RPMI8226 (cell line): ENCODE measurements at regions not wholly inside any gene's neighbourhood (a gene's known extent, or its start where the extent isn't known, plus 50 kb on each side); places are given as distances from the start of the nearest gene placed in this dataset.

Experiments used
- DNase-seq: peaks from one replicate; pipeline ENCODE4 v3.0.0-alpha.2; 2015

DNA sequence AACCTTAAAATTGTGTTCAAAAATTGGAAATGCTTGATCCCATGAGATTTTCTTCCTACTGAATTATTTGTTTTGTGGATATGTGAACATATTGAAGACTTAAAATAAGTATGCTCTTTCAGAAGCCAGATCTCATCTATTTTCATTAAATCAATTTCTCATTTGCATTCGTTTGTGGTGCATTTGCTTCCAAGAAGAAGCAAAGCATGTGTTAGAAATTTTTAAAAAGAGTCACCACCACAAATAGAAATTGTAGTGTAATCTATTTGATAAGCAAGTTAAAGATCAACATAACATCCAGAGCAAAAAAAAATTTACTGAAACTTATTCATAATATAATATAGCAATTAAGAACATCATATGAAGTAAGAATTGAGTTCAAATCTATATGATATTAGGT, 300.9 kb upstream of the SYT4 start:
- no peak for DNase-seq

DNA sequence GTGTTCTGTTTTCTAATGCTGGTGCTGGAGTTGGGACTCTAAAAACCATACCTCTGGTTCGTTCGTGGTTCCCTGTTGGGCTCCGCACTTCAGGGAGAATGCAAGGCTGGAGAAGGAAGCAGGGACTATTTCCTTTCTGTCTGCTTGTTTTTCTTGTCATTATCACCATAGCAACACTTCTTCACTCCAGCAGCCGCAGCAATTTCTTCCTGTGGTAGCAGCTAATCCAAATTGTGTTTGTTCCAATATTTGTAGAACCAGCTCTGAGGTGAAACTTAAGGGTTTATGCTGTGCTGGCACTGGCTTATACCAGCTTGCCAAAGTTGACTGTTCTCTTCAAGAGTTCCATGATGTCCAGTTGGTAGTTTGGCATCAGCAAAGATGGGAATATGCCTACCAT, 301.4 kb upstream of the SYT4 start:
- DNase-seq: no peak

DNA sequence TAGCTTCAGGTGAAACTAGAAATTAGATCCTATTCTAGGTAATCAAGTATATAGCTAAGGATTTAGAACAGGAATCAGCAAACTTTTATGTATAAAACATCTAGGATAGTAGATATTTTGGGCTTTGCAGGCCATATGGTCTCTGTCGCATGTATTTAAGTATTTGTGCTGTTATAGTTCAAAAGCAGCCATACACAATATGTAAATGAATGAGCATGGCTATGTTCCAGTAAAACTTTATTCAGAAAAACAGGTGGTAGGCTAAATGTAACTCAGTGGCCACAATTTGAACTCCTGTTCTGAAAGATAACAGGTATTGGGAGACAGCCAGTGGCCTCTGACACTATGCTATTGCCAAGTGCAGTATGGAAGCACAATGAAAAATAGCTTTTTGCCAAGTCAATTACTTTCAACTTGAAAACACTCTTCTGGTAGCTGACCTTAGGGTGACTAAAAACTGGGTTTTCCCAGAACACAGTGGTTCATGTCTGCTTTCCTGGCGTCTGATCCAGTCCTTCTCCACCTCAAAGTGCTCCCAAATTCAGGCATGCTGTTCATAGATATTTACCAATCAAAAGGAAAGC, 304.7 kb upstream of the SYT4 start:
- peak; percentile 46 for DNase-seq

DNA sequence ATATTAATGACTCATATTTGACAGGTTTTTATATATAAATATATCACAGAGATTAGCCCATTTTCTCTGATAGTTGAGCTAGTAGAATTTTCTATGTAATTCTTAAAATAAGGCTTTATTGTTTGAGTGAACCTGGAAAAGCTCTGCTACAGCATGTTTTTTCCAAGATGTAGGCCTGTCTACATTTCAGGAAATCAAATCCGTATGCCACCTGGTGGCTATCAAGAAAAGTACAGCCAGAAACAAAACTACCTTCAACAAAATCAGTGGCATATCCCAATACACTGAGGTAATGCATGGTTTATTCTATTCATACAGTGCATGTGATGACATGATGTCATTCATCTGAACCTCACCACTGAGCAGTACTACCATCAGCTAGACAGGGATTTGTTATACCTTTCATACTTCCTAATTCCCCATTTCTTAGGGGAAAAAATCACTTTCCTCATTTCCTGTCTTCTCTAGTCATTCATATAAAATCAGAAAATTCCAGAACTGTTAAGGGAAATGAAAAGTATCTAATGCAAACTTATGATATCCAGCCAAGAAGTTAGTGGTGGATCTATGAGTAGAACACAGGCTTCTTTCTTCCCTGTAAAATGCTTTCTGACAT, 310.4 kb upstream of the SYT4 start:
- peak; percentile 26 for DNase-seq

DNA sequence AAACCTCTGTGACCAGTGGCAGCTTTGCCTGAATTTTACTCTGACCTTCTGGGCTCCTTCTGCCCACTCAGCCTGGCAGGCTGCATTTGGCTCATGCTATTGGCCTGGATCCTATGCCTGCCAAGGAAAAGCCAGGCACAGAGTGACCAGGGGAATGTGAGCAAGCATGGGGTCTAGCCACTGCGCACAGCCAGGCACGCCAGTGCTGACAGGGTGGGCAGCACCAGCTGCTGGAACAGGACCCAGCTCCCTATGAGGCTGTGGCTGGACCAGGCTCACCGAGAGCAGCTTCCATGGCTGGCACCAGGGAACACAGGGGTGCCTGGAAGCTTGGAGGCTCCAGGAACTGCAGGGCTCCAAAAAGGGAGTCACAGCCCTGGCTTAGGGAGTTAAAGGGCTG, 311.5 kb upstream of the SYT4 start:
- no peak for DNase-seq

DNA sequence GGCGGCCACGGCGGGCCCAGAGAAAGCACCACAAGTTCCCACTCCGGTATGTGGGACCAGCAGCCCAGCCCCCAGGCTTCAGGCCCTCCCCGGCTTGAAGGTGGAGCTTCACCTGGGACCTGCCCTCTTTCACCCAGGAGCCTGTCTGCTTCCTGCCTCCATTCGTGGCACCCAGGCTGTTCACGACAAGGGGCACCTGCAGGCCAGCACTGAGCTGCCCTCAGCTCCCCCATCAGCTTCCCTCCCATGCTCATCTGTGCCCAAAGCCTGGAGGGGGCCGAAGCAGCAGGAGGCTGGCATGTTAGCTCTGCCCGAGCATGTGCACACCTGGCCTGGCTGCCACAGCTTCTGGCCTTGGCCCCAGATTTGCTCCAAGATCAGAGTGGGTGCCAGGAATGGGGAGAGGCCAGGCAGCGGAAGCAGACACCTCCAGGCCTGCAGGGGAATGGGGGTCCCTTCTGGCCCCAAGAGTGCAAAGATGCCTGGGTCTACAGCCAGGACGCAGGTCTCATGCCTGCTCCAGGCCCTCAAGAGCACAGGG, 312.4 kb upstream of the SYT4 start:
- DNase-seq: no peak

DNA sequence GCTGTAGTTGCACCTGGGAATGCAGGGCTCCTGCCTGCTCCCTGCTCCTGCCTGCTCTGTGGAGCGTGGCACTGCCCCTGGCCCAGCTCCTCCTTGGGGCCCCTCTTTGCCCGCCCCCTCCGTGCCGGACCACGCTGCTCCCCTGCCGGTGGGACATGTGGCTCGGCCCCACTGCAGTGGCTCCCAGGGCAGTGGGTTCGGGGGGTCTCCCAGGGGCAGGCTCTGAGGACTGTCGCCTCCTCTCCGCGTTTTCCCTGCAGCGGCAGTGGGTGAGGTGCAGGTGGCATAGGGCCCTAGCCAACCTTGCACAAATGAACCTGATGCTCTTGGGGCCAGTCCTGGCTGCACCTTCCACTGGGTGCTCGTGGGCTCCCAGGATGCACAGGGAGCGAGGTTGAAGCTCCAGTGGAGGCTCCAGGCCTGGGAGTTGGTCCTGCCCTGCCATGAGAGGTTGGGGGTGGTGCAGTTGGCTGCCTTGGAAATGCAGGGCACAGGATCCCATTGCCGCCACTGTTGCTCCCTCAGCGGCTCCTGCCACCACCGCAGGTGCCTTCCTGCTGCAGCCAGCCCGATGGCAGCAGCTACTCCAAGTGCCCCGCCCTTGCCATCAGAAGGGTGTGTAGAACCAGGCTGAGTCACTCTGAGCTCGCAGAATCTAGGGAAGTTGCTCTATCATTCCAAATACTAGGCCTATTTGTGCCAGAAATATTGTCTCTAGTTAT, 313.1 kb upstream of the SYT4 start:
- DNase-seq: no peak

DNA sequence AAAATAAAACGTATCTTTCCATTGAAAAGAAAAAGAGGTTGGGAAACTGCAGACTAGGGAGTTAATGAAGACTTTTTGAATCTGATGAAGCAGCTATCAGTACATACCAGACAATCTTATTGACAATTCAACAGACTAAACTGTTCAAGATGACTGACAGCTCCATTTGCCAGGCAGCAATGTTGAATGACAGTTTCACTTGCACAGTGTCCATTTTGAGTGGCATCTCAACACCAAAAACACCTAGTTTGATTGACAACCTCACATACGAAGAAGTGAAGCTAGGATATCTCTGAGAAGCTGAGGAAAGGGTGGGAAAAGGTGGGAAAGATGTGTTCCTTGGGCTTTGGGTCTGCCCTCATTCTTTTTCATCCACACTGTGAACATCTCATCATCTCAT, 315.0 kb upstream of the SYT4 start:
- DNase-seq: no peak

DNA sequence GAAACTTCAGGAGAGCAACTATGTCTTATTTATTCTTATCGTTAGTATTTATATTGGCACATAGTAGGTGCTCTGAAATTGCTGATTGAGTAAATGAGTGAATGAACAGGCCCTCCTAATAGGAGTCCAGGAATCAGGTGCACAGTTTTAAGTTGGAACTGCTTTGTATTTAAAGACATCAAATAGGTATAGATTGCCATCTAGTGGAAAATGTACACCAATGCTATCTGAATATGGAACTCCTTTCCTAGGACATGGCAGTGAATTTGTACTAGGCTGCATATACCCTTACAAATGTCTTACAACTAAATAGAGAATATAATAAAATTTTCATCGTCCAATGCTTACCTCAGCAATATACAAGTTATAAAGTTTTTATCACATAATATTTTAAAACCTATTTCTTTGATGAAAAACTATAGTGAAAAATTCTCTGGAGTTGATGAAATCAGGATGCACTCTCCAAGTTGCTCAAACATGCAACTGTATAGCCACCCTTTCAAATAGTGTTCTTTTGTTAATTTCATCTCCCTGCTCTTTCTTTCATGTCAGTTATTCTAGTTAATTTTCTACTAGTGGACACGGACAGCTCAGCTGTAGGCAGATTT, 318.9 kb upstream of the SYT4 start:
- DNase-seq: peak; percentile 21

DNA sequence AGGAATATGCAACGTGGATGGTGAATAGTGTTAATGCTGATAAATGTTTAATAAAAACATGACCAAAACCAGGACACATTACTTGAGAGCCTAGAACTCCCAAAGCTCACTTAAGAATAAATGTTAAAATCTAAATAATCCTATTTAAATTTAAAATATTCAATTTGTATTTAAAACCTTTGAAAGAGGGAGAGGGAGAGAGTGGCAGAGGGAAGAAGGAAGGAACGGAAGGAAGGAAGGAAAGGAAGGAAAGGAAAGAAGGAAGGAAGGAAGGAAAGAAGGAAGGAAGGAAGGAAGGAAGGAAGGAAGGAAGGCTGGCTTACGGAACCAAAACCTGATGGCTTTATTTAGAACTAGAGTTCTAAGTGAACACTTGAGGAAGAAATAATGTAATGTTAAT, 324.1 kb upstream of the SYT4 start:
- no peak for DNase-seq

DNA sequence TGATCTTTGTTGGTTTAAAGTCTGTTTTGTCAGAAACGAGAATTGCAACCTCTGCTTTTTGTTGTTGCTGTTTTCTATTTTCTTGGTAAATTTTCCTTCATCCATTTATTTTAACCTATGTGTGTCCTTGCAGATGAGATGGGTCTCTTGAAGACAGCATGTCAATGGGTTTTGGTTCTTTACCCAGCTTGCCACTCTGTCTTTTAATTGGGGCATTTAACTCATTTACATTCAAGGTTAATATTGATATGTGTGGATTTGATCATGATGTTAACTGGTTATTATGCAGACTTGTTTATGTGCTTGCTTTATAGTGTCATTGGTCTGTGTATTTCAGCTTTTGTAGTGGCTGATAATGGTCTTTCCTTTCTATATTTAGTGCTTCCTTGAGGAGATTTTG, 327.9 kb upstream of the SYT4 start:
- DNase-seq: no peak

DNA sequence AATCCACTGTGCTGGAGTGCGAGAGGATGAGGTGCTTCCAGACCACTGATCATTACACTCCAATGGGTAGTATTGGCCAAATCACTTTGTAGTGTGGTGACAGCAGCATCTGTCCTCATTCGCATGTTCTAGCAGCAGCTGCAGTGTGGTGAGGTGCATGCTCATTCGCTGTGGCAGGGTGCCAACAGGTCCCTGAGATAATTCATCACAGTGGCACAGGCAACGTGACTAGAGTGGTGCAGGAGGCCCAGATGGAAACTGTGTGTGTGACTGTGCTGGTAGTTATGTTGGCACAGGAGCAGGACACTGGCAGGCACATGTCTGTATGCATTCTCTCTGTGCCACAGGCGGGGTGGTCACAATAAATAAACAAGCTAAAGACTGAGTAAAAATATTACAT, 329.5 kb upstream of the SYT4 start:
- peak; percentile 22 for DNase-seq

DNA sequence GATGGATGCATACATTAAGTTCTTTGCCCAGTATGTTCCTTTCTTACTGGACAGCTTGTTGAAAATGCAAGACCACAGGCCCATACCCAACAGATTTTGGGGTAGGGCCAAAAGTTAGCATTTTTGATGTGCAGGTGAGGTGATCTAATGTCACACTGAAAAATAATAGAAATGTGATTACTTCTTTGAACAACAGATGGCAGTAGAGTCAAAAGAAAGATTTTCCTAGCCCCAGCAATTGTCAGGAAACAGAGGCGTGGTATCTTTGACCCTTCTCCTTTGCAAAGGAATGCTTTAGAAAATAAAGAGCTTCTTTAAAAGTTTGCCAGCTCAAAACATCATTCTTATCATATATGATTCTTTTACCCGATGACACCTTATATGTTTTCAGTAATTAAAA, 343.6 kb upstream of the SYT4 start:
- peak; percentile 34 for DNase-seq

DNA sequence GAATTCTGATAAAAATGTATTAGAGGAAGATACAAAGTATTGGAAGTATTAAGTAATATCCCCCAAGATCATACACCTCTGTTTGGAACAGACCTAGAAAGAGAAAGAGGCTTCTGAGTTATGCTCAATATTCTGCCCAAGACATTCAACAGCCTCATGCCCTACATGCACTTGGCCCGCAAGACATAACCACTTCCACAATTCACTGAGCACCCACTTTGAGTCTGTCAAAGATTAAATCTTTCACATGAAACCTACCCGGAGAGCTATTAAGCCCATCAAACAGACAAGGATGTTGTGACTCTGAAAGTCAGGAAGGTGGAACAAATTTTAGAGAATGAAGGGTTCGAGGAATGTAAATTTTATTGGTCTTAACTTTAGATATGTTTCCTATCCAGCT, 344.7 kb upstream of the SYT4 start:
- DNase-seq: no peak

DNA sequence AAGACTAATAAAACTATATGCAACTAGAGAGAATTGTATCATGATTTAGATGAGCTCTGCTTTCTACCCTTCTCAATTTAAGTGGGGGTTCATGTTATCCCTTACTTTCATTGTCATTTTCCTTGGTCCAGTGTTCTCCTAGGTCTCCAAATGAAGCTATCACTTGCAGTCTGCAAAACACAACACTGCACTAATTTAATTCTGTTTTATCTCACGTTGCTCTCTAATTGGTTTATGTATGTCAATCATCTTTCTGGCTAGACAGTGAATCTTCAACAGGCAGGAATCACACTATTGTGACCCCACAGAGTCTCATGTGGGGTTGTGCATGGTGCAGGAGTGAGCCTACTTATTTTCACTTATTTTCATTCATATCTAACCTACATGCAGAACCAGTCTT, 348.3 kb upstream of the SYT4 start:
- no peak for DNase-seq

DNA sequence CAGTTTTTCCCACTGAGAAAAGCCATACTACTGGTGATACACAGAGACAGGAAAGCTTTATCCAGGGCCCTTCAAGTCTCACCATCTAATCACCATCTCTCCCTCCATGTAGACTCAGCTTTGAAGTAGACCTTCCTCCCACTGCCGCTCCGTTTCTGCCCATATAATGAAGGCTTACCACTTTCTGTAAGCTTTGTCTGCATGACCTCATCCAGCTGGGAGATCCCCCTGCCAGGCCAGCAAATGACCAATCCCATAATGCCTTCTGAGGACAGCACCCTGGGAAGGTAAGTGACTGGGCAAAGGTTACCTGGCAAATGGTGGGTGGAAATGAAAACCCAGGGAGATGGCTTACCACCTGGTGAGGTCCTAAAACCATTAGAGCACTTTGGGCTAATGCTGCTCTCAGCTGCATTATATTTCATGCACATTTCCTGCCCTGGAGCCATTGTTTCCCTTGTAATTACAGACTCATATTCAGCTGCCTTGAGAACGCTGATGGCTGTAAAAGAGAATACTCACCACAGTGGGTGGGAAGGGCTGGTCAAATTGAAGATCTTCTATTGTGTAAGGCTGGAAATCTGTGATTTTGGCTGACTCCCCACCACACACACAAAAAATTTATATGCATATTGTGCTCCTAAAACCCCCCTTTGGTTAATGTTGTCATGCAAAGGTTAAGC, 350.7 kb upstream of the SYT4 start:
- DNase-seq: no peak

DNA sequence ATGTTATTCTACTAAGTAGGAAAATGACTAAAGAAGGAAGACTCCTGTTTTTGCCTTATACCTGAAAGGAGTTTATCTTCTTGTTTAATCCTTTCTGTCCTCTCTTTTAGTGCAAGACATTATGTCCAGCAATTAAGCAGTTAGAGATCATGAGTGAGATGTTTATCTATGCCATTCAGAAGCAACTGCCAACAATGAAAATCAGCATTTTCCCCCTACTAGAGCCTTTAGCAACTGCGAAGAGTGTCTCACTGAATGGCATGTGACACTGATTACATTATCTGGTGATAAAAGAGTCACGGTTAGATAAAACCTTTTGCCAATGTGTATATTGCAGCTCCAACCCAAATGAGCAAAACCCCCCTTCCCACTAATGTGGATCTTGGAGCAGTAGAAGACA, 357.7 kb upstream of the SYT4 start:
- no peak for DNase-seq

DNA sequence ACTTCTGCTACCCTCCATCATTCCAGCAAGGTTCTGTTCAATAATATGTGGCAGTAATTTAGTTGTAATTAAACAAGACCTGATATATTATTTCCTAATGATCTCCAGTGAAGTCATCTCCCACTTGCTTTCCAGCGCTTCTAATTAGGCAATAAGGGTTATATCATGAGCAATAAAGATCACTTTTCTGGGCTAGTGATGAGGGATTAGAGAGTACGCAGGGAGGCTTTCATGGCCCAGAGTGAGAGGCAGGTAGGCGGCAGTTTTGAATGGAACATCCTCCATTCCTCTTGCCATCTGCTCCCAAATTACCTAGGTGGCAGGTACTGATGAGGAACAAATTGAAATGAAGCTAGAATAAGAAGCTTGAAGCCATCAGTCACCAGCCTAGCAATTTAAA, 358.1 kb upstream of the SYT4 start:
- DNase-seq: no peak

DNA sequence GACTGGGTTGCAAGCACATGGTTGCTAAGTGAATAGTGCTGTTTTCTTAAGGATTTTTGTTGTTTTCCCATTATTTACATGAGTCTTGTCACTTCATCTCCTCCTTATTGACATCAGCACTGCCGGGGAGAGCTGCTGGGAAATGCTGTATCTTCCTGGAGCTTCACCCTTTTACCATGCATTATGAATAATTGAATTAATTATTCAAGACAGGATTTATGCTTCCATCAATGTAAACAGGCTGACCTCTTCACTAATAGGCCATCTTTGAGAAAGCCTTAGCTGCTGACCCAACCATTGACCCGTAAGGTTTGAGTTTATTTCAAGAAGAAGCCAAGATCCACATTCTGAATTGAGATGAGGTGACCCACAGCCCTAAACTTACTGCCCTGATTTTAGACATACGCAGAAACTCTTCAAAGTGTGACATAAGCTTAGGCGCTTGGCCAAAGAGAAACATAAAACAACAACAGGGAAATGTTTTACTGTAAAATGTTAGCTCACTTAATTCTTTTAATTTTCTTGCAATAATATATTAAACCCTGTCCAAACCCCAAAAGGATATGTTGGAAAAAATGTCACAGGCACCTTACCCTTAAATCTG, 365.5 kb upstream of the SYT4 start:
- DNase-seq: no peak

DNA sequence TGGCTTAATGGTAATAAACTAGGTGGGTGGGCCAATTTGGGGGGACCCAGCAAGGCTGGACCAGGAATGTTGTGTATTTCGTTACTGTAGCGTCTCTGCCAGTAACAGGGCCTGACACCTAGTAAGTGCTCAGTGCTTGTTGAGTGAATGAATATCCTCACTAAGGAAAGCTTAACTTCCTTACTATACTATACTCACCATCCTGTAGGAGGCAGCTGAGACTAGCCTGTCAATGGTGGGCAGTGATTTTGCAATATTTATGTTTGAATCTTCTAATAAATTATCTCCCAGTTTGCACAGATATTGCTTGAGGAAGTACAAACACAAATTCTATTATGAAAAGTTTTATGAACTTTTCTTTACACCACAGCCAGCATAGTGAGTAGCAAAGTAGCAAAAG, 370.7 kb upstream of the SYT4 start:
- DNase-seq: no peak

DNA sequence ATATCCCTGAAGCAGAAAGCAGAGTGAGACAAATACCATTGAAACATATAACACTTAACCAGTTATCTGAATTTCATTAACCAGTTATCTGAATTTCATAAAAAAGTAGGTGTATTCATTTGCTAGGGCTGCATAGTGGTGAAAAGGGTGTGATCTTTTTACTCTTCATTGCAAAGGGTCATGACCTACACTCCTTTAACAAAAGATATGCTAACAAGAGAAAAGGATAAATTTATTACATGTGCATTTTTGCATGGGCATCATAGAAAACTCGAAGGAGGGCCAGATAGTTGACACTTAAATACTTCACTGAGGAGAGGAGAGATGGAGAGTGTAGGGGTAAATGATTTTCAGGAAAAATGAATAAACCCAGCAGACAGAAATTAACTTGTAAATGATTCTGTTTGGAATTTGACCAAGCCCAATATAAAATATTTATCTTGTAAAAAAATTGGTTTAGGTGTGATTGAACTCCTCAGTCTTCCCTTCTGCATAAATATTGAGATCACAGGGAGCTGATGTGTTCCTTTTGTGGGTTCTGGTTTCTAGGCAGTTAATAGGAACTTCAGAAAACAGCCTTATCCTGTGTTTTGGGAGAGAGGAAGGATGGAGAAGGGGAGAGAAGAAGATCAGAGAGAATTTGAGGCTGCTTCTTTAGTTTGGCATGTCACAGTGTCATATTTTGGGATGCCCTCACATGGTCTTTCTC, 372.5 kb upstream of the SYT4 start:
- DNase-seq: no peak

DNA sequence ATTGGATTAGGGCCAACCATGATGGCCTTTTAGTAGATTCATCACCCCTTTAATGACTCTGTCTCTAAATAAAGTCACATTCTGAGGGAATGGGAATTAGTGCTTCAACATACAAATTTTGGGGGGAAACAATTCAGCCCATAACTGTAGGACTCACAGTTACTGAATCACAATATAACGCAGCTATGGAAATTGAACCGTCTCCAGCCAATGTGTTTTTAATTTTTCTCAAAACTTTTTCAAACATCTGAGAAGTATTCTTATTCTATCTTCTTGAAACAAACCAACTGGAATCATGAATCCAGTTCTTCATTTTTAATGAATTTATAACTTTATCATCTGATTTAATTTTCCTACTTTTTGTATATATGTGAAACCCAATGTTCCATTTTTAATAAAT, 373.1 kb upstream of the SYT4 start:
- DNase-seq: no peak
